T-helper 2 cell (primary cell): ENCODE measurements at regions not wholly inside any gene's neighbourhood (a gene's known extent, or its start where the extent isn't known, plus 50 kb on each side); places are given as distances from the start of the nearest gene placed in this dataset.
"Not testable (repeated sequence)": the region's sequence is repeated elsewhere in the genome, so short reads cannot be mapped to it uniquely, and the experiment has no call there.

Experiments
- DNase-seq, 5 experiments: peaks; one replicate each; pipeline versions ENCODE4 v3.0.0 to v3.0.0-alpha.2; 2012 to 2022

- no peak for DNase-seq
Measured at GRCh38 chr13:99695857-99696256, 194.6 kb downstream of the TM9SF2 start.

DNA sequence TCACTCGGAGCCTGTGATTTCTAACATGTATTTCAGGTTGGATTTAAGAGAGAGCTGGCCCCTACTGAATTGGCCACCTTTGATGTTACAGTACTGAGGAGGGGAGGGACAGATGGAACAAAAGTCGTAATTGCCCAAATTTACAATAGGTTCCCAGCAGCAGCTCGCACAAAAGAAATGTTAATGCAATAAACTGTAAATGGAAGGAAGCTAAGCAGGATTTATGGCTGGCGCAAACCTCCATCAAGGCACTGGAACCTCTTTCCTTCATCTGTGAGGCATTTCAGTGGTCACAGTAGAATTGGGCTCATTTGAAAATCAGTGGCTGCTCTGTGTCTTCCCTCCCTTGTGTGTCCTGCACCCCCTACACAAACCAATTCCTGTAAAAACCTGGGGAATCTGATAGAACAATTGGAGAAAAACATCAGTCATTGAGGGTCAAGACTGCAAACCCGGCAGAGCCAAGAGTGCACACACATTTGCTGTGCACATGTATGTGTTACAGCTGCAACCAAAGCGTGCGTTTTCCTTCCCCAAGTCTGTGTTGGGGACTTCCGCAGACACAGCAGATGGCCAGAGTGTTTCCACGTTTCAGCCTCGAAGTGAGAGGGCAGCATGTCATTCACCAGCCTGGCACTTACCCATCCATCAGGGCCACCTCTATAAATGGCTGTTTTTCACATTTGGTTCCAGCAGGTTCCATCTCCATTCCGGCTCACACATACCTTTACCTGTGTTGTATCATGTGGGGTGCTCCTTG lies 192.8 kb downstream of the TM9SF2 start:
- no peak for DNase-seq

DNA sequence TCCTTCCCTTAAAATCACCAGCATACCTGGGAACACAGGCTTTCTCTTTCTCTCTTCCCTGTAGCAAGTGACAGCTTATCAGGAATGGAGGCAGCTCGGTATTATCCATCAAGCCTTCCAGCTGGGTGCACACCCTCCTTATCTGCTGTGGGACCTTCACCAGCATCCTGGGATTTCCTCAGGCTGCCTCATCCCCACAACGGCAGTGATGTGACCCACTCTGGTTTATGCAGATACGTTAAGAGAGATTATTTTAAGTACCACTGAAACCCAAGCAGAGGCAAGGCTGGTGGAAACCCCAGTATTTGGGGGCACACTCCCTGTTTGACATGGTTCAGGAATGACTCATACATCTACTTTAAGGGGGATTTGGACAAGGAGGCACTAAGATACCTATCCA lies 192.1 kb downstream of the TM9SF2 start:
- no peak for DNase-seq

GRCh38 chr13:99692854-99693253 lies 191.6 kb downstream of the TM9SF2 start:
- no peak for DNase-seq

DNA sequence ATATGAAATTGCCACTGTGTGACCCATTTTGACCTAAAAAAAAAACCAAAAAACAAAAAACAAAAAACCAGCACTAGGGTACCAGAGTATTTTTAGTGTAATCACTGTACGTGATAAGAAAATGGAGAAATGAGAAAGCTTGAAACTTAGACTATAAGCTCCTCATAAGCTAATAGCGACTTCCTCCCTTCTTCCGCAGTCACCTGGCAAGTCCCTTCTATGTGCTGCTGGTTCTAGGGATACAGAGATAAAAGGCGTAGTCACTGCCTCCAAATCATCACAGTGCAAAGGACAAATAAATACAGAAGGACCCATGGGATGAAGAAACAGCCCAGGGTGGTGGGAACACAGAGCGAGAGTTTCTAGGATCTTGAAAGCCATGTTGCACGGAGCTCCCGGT lies 190.3 kb downstream of the TM9SF2 start:
- DNase-seq: no peak

GRCh38 chr13:99690426-99691174 lies 189.3 kb downstream of the TM9SF2 start:
- no peak for DNase-seq

DNA sequence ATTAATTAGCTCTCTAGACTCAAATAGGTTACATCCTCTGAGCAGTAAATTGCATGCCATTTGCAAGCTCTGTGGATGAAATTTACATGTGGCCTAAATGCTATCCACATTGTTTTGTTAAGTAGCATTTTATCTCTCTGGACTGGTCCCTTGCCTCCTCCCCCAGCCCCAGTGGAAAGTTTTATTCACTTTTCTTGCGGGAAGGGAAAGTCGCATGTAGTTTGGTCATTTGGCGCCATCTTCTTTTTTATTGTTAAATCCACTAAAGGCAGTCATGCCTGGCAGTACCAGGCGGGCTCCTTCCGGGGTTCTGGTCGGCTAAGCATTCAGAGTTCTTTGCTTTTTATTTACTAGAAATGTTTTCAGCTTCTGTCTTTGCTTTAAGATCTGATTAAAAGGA lies 188.7 kb downstream of the TM9SF2 start:
- no peak for DNase-seq

GRCh38 chr13:99688776-99689175 lies 187.5 kb downstream of the TM9SF2 start:
- no peak for DNase-seq

GRCh38 chr13:99687723-99688397 lies 186.6 kb downstream of the TM9SF2 start:
- DNase-seq: no peak

DNA sequence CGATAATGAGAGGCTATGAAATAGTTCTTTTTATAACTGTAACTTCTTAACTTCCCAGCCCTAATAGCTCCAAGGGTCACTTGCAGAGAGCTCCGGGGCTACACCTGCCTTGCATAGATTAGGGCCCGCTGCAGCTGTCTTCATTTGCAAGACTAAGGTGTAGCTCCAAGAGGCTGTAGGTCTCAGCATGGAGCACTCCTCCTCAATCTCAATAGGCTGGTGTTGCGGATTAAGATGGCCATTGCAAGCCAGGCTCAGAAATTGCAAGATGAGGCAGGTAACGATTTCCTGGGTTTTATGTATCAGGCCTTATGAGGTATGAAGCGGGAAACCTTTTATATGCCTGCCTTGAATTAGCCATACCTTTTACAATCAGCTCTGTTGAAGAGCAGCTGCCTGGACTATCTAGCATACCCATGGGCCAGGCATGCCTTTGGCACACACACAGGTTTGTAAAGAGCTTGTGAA lies 185.7 kb downstream of the TM9SF2 start:
- DNase-seq: no peak

- no peak for DNase-seq
Measured at GRCh38 chr13:99686157-99686572, 184.9 kb downstream of the TM9SF2 start.

GRCh38 chr13:99681695-99682094 lies 180.4 kb downstream of the TM9SF2 start:
- no peak for DNase-seq

GRCh38 chr13:99677116-99677951 lies 176.1 kb downstream of the TM9SF2 start:
- DNase-seq: no peak

GRCh38 chr13:99671746-99672145 lies 170.5 kb downstream of the TM9SF2 start:
- no peak for DNase-seq

DNA sequence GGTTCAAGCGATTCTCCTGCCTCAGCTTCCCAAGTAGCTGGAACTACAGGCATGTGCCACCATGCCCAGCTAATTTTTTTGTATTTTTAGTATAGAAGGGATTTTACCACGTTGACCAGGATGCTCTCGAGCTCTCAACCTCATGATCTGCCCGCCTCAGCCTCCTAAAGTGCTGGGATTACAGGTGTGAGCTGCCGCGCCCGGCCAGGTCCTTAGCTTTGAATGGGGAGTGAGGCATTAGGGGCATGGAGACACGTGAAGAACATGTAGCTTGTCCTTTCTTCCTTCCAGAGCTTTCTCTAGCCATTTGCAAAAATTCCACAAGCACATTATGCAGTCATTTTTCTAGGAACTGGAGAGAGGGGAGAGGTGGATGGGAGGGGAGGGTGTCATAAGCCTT lies 167.8 kb downstream of the TM9SF2 start:
- DNase-seq: not testable (repeated sequence)

GRCh38 chr13:99666146-99666805 lies 165.0 kb downstream of the TM9SF2 start:
- no peak for DNase-seq

DNA sequence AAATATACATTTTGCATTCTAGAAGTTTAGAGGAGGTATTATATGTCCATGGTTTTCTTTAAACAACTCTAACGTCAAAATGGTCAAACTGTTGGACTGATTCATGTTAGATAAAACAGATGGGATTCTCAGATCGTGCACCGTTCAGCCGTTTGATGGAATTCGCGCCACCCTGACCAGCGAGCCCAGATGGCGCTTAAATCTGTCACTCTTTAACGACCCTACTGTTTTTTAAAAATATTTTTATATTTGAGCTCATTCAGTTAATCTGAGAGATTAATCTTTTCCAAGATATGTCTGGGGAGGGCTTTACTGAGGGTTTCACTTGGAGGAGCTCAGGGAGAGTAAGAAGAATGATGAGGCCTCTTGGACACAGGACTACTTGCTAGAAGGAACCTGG lies 164.4 kb downstream of the TM9SF2 start:
- DNase-seq: no peak

- no peak for DNase-seq
Measured at GRCh38 chr13:99663908-99664307, 162.6 kb downstream of the TM9SF2 start.

- DNase-seq: no peak
Measured at GRCh38 chr13:99663185-99663825, 162.0 kb downstream of the TM9SF2 start.

DNA sequence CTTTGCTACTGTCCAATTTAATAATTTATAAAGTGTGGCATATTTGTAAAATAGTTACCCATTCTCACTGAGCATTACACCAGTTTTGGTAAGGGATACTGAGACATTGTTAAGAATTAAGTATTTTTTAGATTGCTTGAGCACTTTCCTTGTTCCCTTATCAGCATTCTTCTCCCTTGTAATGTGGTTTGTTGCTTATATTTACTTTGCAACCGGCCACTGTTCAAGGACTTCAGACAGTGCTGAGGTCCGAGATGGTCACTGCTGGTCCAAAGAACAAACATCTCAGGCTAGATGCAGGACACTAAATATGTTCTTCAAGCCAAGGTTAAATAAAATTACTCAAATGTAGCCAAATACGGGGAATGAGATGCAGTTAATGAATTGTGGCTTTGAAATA lies 161.4 kb downstream of the TM9SF2 start:
- no peak for DNase-seq

GRCh38 chr13:99661791-99662190 lies 160.5 kb downstream of the TM9SF2 start:
- no peak for DNase-seq
